Liver (tissue), 7 donors: ENCODE measurements at regions not wholly inside any gene's neighbourhood (a gene's known extent, or its start where the extent isn't known, plus 50 kb on each side); places are given as distances from the start of the nearest gene placed in this dataset.

Experiments used
- DNase-seq: peaks from one replicate; pipeline ENCODE4 v3.0.0-alpha.2; 2017; ENCODE audit warnings: low spot score
- H3K27ac ChIP-seq, 2 donors: one replicate each; pipeline ENCODE4 v1.7.0; 2013; ENCODE audit warnings: inconsistent platforms in 2 of 2, low read length in 2 of 2, control low read depth in 1 of 2, low read depth in 1 of 2, mild to moderate bottlenecking in 1 of 2
- H3K27me3 ChIP-seq, 4 donors: one replicate each; pipeline versions ENCODE4 v1.6.1 to v1.7.0; 2013; ENCODE audit warnings: low read length in 3 of 4, inconsistent platforms in 1 of 4, mild to moderate bottlenecking in 1 of 4, moderate library complexity in 1 of 4; ENCODE audit not compliant: control insufficient read depth in 4 of 4, insufficient read depth in 4 of 4
- H3K36me3 ChIP-seq, 4 donors: one replicate each; pipeline versions ENCODE4 v1.6.1 to v1.7.0; 2013; ENCODE audit warnings: low read length in 3 of 4, mild to moderate bottlenecking in 3 of 4, low read depth in 1 of 4, moderate library complexity in 1 of 4; ENCODE audit not compliant: control insufficient read depth in 4 of 4, insufficient read depth in 3 of 4
- H3K4me1 ChIP-seq, 4 donors: one replicate each; pipeline versions ENCODE4 v1.6.1 to v1.7.0; 2013; ENCODE audit warnings: low read length in 3 of 4, mild to moderate bottlenecking in 3 of 4, moderate library complexity in 1 of 4; ENCODE audit not compliant: control insufficient read depth in 4 of 4, insufficient read depth in 4 of 4
- H3K4me3 ChIP-seq, 3 donors: one replicate each; pipeline versions ENCODE4 v1.6.1 to v1.7.0; 2013; ENCODE audit warnings: low read length in 3 of 3, control low read depth in 1 of 3, low read depth in 1 of 3, mild to moderate bottlenecking in 1 of 3
- H3K9ac ChIP-seq, 2 donors: one replicate each; pipeline ENCODE4 v1.7.0; 2013; ENCODE audit warnings: low read length in 2 of 2, mild to moderate bottlenecking in 2 of 2, moderate library complexity in 2 of 2, control low read depth in 1 of 2, low read depth in 1 of 2
- H3K9me3 ChIP-seq, 4 donors: one replicate each; pipeline versions ENCODE4 v1.6.1 to v1.7.0; 2013; ENCODE audit warnings: low read length in 3 of 4; ENCODE audit not compliant: control insufficient read depth in 4 of 4
- EGR1 ChIP-seq, 2 donors: IDR thresholded peaks; 2 replicates each; pipeline ENCODE4 v1.6.1; 2016 to 2018; ENCODE audit warnings: antibody characterized with exemption in 2 of 2, low read depth in 2 of 2
- FOXA1 ChIP-seq: IDR thresholded peaks from 2 replicates; pipeline ENCODE4 v1.6.1; 2016; ENCODE audit warnings: antibody characterized with exemption
- FOXA2 ChIP-seq: IDR thresholded peaks from 2 replicates; pipeline ENCODE4 v1.6.1; 2016; ENCODE audit warnings: antibody characterized with exemption
- HNF4A ChIP-seq, 2 donors: conservative IDR thresholded peaks; 2 replicates each; pipeline ENCODE4 v1.6.1; 2016; ENCODE audit warnings: antibody characterized with exemption in 2 of 2, mild to moderate bottlenecking in 2 of 2
- HNF4G ChIP-seq: IDR thresholded peaks from 2 replicates; pipeline ENCODE4 v1.6.1; 2016; ENCODE audit warnings: antibody characterized with exemption
- JUND ChIP-seq, 2 donors: IDR thresholded peaks; 2 replicates each; pipeline ENCODE4 v1.6.1; 2016; ENCODE audit warnings: antibody characterized with exemption in 2 of 2
- RAD21 ChIP-seq, 2 donors: IDR thresholded peaks; 2 replicates each; pipeline ENCODE4 v1.6.1; 2016; ENCODE audit warnings: antibody characterized with exemption in 2 of 2, mild to moderate bottlenecking in 2 of 2
- YY1 ChIP-seq: IDR thresholded peaks from 2 replicates; pipeline ENCODE4 v1.6.1; 2016; ENCODE audit warnings: antibody characterized with exemption, mild to moderate bottlenecking
- WGBS: extraction: QIAGEN DNeasy Blood & Tissue Kit; methylation state at CpG from one replicate; pipeline ENCODE4 v1.1.7; 2013; 5-methylcytosine and 5-hydroxymethylcytosine counted together
- TF ChIP-seq, protein P1 (sequence below): IDR thresholded peaks from 2 replicates; pipeline ENCODE4 v1.6.1; 2016; ENCODE audit warnings: antibody characterized with exemption
- TF ChIP-seq, protein P2 (sequence below): IDR thresholded peaks from 2 replicates; pipeline ENCODE4 v1.6.1; 2016; ENCODE audit warnings: antibody characterized with exemption, mild to moderate bottlenecking
- TF ChIP-seq, protein P3 (sequence below): IDR thresholded peaks from 2 replicates; pipeline ENCODE4 v1.6.1; 2016; ENCODE audit warnings: antibody characterized with exemption
- donor health status: healthy.
- donor health status: healthy.
- donor health status: healthy.
- donor health status: healthy.

DNA sequence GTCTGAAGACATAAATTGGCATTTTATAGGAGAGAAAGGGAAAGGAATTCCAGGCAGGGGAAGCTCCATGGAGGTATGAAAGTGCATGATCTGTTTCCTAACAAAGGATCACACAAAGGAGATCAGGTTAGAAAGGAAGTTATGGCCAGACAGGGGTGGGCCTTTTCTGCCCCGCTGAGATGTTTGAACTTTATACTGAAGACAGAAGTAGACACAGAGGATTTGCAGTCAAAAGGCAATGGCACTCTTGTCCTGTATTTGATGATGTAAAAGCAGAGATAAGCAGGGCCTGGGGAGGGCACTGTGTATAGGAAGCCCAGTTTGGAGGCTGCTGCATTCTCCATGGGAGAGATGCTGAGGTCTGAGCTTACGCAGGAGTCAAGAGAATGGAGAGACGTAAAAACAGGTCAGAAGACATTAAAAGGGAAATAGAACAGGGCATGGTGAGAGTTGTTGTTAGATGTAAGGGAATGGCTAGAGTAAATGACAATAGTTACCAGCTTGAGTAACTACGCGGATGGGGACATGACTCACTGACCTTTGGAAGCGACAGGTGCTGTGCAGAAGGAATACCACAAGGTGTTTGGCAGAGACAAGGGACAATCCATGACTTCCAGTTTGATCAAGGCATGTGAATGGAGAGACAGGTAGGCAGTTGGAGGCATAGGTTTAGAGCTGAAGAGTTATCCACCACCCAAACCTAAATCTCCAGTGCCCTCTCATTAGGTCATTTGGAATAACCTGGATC is 190.6 kb upstream of the SASH1 start:
- TF ChIP-seq FOXA2 (no peak), FOXA1 (no peak), YY1 (no peak), EGR1 (IDR thresholded peaks at IDR 0.05; ENCODE audit: low read depth in 2 of 2) (no peak), JUND (IDR thresholded peaks at IDR 0.05) (no peak), RAD21 (IDR thresholded peaks at IDR 0.05) (no peak), HNF4A (conservative IDR thresholded peaks at IDR 0.05) (no peak), HNF4G (no peak)
- TF ChIP-seq, protein P1, sequence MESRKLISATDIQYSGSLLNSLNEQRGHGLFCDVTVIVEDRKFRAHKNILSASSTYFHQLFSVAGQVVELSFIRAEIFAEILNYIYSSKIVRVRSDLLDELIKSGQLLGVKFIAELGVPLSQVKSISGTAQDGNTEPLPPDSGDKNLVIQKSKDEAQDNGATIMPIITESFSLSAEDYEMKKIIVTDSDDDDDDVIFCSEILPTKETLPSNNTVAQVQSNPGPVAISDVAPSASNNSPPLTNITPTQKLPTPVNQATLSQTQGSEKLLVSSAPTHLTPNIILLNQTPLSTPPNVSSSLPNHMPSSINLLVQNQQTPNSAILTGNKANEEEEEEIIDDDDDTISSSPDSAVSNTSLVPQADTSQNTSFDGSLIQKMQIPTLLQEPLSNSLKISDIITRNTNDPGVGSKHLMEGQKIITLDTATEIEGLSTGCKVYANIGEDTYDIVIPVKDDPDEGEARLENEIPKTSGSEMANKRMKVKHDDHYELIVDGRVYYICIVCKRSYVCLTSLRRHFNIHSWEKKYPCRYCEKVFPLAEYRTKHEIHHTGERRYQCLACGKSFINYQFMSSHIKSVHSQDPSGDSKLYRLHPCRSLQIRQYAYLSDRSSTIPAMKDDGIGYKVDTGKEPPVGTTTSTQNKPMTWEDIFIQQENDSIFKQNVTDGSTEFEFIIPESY, result no peak
- TF ChIP-seq, protein P2, sequence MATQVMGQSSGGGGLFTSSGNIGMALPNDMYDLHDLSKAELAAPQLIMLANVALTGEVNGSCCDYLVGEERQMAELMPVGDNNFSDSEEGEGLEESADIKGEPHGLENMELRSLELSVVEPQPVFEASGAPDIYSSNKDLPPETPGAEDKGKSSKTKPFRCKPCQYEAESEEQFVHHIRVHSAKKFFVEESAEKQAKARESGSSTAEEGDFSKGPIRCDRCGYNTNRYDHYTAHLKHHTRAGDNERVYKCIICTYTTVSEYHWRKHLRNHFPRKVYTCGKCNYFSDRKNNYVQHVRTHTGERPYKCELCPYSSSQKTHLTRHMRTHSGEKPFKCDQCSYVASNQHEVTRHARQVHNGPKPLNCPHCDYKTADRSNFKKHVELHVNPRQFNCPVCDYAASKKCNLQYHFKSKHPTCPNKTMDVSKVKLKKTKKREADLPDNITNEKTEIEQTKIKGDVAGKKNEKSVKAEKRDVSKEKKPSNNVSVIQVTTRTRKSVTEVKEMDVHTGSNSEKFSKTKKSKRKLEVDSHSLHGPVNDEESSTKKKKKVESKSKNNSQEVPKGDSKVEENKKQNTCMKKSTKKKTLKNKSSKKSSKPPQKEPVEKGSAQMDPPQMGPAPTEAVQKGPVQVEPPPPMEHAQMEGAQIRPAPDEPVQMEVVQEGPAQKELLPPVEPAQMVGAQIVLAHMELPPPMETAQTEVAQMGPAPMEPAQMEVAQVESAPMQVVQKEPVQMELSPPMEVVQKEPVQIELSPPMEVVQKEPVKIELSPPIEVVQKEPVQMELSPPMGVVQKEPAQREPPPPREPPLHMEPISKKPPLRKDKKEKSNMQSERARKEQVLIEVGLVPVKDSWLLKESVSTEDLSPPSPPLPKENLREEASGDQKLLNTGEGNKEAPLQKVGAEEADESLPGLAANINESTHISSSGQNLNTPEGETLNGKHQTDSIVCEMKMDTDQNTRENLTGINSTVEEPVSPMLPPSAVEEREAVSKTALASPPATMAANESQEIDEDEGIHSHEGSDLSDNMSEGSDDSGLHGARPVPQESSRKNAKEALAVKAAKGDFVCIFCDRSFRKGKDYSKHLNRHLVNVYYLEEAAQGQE, result no peak
- no peak for DNase-seq
- no peak overlapping the region for H3K27ac ChIP-seq
- no peaks in the 10 kb centered on the region for H3K9me3 ChIP-seq
- no peaks in the 10 kb centered on the region for H3K27me3 ChIP-seq
- no peaks in the 10 kb centered on the region for H3K4me1 ChIP-seq
- no peak overlapping the region for H3K9ac ChIP-seq
- no peak overlapping the region for H3K4me3 ChIP-seq
- H3K36me3 ChIP-seq, result no peaks in the 10 kb centered on the region
- WGBS, result 75% methylated on average over 6 of the region's 6 CpGs

DNA sequence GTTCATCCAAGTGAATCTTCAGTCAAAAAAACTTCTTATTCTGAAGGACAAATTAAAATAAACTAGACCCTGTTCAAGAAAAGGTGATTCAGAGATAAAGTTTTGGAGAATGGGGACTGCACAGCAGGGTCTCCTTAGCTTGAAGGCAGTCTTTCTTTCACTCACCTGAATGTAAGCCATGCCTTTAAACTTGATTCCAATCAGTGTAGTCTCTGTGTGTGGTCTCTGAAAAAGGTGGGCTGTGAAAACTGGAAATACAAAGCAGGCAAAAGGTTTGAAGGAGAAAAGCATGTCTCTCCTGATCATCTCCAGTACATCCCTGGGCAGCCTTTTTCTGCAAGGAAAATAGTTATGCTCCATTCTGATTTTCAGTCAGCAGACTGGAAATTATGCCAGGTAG is 188.0 kb upstream of the SASH1 start:
- Histone ChIP-seq H3K4me1 (no peaks in the 10 kb centered on the region), H3K36me3 (no peaks in the 10 kb centered on the region), H3K9me3 (no peaks in the 10 kb centered on the region), H3K27me3 (no peaks in the 10 kb centered on the region), H3K4me3 (no peak overlapping the region), H3K9ac (no peak overlapping the region), H3K27ac (no peak overlapping the region)
- no peak for DNase-seq
- TF ChIP-seq HNF4A (conservative IDR thresholded peaks at IDR 0.05), result no peak
- TF ChIP-seq, protein P3, sequence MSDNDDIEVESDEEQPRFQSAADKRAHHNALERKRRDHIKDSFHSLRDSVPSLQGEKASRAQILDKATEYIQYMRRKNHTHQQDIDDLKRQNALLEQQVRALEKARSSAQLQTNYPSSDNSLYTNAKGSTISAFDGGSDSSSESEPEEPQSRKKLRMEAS, result no peak
- TF ChIP-seq RAD21 (IDR thresholded peaks at IDR 0.05), result no peak
- TF ChIP-seq EGR1 (IDR thresholded peaks at IDR 0.05; ENCODE audit: low read depth in 2 of 2), result no peak
- TF ChIP-seq, protein P2, result no peak
- TF ChIP-seq JUND (IDR thresholded peaks at IDR 0.05), result no peak
